NCI-H748 treated with DMSO at 0.1 percent for 48 hours (cell line): ENCODE measurements at regions not wholly inside any gene's neighbourhood (a gene's known extent, or its start where the extent isn't known, plus 50 kb on each side); places are given as distances from the start of the nearest gene placed in this dataset.
"Not testable (repeated sequence)": the region's sequence is repeated elsewhere in the genome, so short reads cannot be mapped to it uniquely, and the experiment has no call there.

ENCODE experiments used
- DNase-seq: peaks from one replicate; lab custom pipeline; 2025; lab: John Stamatoyannopoulos, UW

GRCh38 chr1:78715181-78715661 lies 65.6 kb downstream of the IFI44 start:
- DNase-seq, result no peak

- no peak for DNase-seq
Measured at GRCh38 chr1:78716186-78716585, 66.6 kb downstream of the IFI44 start.

- DNase-seq, result no peak
Measured at GRCh38 chr1:78718566-78718965, 68.9 kb downstream of the IFI44 start.

- DNase-seq, result no peak
Measured at GRCh38 chr1:78721136-78721535, 71.5 kb downstream of the IFI44 start.

- DNase-seq, result no peak
Measured at GRCh38 chr1:78722105-78722504, 72.5 kb downstream of the IFI44 start.

- DNase-seq, result no peak
Measured at GRCh38 chr1:78722521-78722920, 72.9 kb downstream of the IFI44 start.

- no peak for DNase-seq
Measured at GRCh38 chr1:78722947-78723346, 73.3 kb downstream of the IFI44 start.

GRCh38 chr1:78726686-78727085 lies 77.1 kb downstream of the IFI44 start:
- DNase-seq, result no peak

- no peak for DNase-seq
Measured at GRCh38 chr1:78728359-78728758, 78.7 kb downstream of the IFI44 start.

GRCh38 chr1:78730054-78730453 lies 80.4 kb downstream of the IFI44 start:
- no peak for DNase-seq

- DNase-seq, result no peak
Measured at GRCh38 chr1:78731674-78732073, 82.0 kb downstream of the IFI44 start.

- no peak for DNase-seq
Measured at GRCh38 chr1:78737241-78737640, 87.6 kb downstream of the IFI44 start.

- no peak for DNase-seq
Measured at GRCh38 chr1:78743626-78744025, 94.0 kb downstream of the IFI44 start.

- DNase-seq, result no peak
Measured at GRCh38 chr1:78745111-78745510, 95.5 kb downstream of the IFI44 start.

- DNase-seq, result not testable (repeated sequence)
Measured at GRCh38 chr1:78753679-78754078, 104.0 kb downstream of the IFI44 start.

GRCh38 chr1:78755986-78756385 lies 106.4 kb downstream of the IFI44 start:
- no peak for DNase-seq

- no peak for DNase-seq
Measured at GRCh38 chr1:78758506-78758905, 108.9 kb downstream of the IFI44 start.

- no peak for DNase-seq
Measured at GRCh38 chr1:78759881-78760280, 110.2 kb downstream of the IFI44 start.

GRCh38 chr1:78760858-78761257 lies 111.2 kb downstream of the IFI44 start:
- DNase-seq, result no peak

- DNase-seq, result no peak
Measured at GRCh38 chr1:78762113-78762512, 112.5 kb downstream of the IFI44 start.

GRCh38 chr1:78765489-78765888 lies 115.9 kb downstream of the IFI44 start:
- no peak for DNase-seq

- DNase-seq, result no peak
Measured at GRCh38 chr1:78779831-78780230, 130.2 kb downstream of the IFI44 start.

GRCh38 chr1:78787544-78787943 lies 137.9 kb downstream of the IFI44 start:
- no peak for DNase-seq

GRCh38 chr1:78790174-78790573 lies 140.5 kb downstream of the IFI44 start:
- no peak for DNase-seq

GRCh38 chr1:78792756-78793155 lies 143.1 kb downstream of the IFI44 start:
- no peak for DNase-seq
